HCT116 (cell line): ENCODE measurements at regions not wholly inside any gene's neighbourhood (a gene's known extent, or its start where the extent isn't known, plus 50 kb on each side); places are given as distances from the start of the nearest gene placed in this dataset.

Experiments used
- ATAC-seq: fragments of 200-7000 bp; cut with Tn5 transposase; 2 replicates; pipeline ENCODE4 v1.9.1; 2020; ENCODE audit warnings: mild to moderate bottlenecking, moderate library complexity
- BruUV-seq: library from RNA; stranded (reverse); fragments of 400-500 nt; replicated peaks from 2 replicates; lab custom pipeline; 2021; lab: Mats Ljungman, UMichigan
- CTCF ChIA-PET: fragments of 300-600 bp; sonication (Branson Sonifier 250); formaldehyde crosslinking; loops from one replicate; lab custom pipeline; 2021; ENCODE audit warnings: antibody characterized with exemption; lab: Charles Lee
- POLR2A ChIA-PET: fragments of 300-600, 350-600 bp; sonication (Branson Sonifier 250); formaldehyde crosslinking; loops from one replicate; lab custom pipeline; 2021; ENCODE audit warnings: antibody characterized with exemption; lab: Charles Lee
- RAD21 ChIA-PET, 2 experiments: fragments of 300-600 bp; sonication (Branson Sonifier 250); formaldehyde crosslinking; loops; one replicate each; lab custom pipeline; 2023; ENCODE audit warnings: low total read pairs in 2 of 2; ENCODE audit not compliant: uncharacterized antibody in 2 of 2, unreplicated experiment in 2 of 2, low non-redundant PET in 1 of 2; lab: Charles Lee
- DNase-seq: peaks from one replicate; pipeline ENCODE4 v3.0.0-alpha.2; 2010; ENCODE audit warnings: low read depth, low spot score
- H2AFZ ChIP-seq: fragments of 200-600 bp; shearing (Covaris generic), sonication (generic); 2 replicates; pipeline ENCODE4 v1.6.1; 2017; ENCODE audit warnings: low read depth, mixed run types, mixed read lengths, antibody characterized with exemption, low read length; ENCODE audit not compliant: poor library complexity, severe bottlenecking
- H3K27ac ChIP-seq: 2 replicates; pipeline ENCODE4 v1.5.1; 2012; ENCODE audit warnings: low read depth, low read length
- H3K27me3 ChIP-seq: fragments of 200-600 bp; sonication (generic); 2 replicates; pipeline ENCODE4 v1.6.1; 2016; ENCODE audit warnings: mixed run types, low read length, mixed read lengths; ENCODE audit not compliant: insufficient read depth
- H3K36me3 ChIP-seq, 2 experiments: fragments of 200-500 bp in 1 of 2; fragments of 200-600 bp in 1 of 2; sonication (Bioruptor generic) in 1 of 2; sonication (generic) in 1 of 2; 2 replicates each; pipeline versions ENCODE4 v1.5.1 to v1.6.1; 2014 to 2016; ENCODE audit warnings: low read length in 2 of 2, inconsistent platforms in 1 of 2, mixed read lengths in 1 of 2, mixed run types in 1 of 2; ENCODE audit not compliant: insufficient read depth in 2 of 2, control insufficient read depth in 1 of 2
- H3K4me1 ChIP-seq, 2 experiments: fragments of 200-600 bp in 1 of 2; sonication (generic) in 1 of 2; 2 replicates each; pipeline versions ENCODE4 v1.5.1 to v1.6.1; 2012 to 2017; ENCODE audit warnings: low read length in 2 of 2, inconsistent platforms in 1 of 2, mild to moderate bottlenecking in 1 of 2, mixed read lengths in 1 of 2, mixed run types in 1 of 2, moderate library complexity in 1 of 2; ENCODE audit not compliant: insufficient read depth in 2 of 2, control insufficient read depth in 1 of 2
- H3K4me2 ChIP-seq: fragments of 200-600 bp; sonication (generic); 2 replicates; pipeline ENCODE4 v1.6.1; 2017; ENCODE audit warnings: mixed run types, low read length, mixed read lengths
- H3K4me3 ChIP-seq, 2 experiments: fragments of 200-600 bp in 1 of 2; sonication (generic) in 1 of 2; replicated peaks in 1 of 2; 2 replicates each; pipeline ENCODE4 v1.5.1; 2011 to 2016; ENCODE audit warnings: low read length in 2 of 2, control low read depth in 1 of 2, low read depth in 1 of 2, mild to moderate bottlenecking in 1 of 2, mixed read lengths in 1 of 2, mixed run types in 1 of 2
- H3K79me2 ChIP-seq: fragments of 200-600 bp; sonication (generic); 2 replicates; pipeline ENCODE4 v1.6.1; 2017; ENCODE audit warnings: mild to moderate bottlenecking, mixed run types, low read length, moderate library complexity, mixed read lengths; ENCODE audit not compliant: insufficient read depth
- H3K9ac ChIP-seq: fragments of 200-600 bp; sonication (generic); 2 replicates; pipeline ENCODE4 v1.6.1; 2016; ENCODE audit warnings: low read length, mixed read lengths
- H3K9me2 ChIP-seq: fragments of 200-600 bp; sonication (generic), shearing (Covaris generic); 2 replicates; pipeline ENCODE4 v1.6.1; 2017; ENCODE audit warnings: mixed run types, mild to moderate bottlenecking, moderate library complexity; ENCODE audit not compliant: insufficient read depth
- H3K9me3 ChIP-seq, 2 experiments: fragments of 200-500 bp in 1 of 2; fragments of 200-600 bp in 1 of 2; sonication (Bioruptor generic) in 1 of 2; sonication (generic) in 1 of 2; 2 replicates each; pipeline ENCODE4 v1.6.1; 2014 to 2017; ENCODE audit warnings: low read length in 2 of 2, mixed read lengths in 2 of 2, inconsistent platforms in 1 of 2, low read depth in 1 of 2, mild to moderate bottlenecking in 1 of 2, mixed run types in 1 of 2, moderate library complexity in 1 of 2; ENCODE audit not compliant: control insufficient read depth in 1 of 2, insufficient read depth in 1 of 2
- H4K20me1 ChIP-seq: fragments of 200-600 bp; sonication (generic), shearing (Covaris generic); 2 replicates; pipeline ENCODE4 v1.6.1; 2017; ENCODE audit warnings: mixed run types, mild to moderate bottlenecking, moderate library complexity; ENCODE audit not compliant: insufficient read depth
- CBX3 ChIP-seq: IDR thresholded peaks from 2 replicates; pipeline ENCODE4 v1.6.1; 2012; ENCODE audit warnings: low read depth
- CEBPB ChIP-seq: IDR thresholded peaks from 2 replicates; pipeline ENCODE4 v1.6.1; 2012; ENCODE audit warnings: low read depth
- ELF1 ChIP-seq: IDR thresholded peaks from 2 replicates; pipeline ENCODE4 v1.6.1; 2012; ENCODE audit warnings: low read depth, borderline replicate concordance
- EZH2 ChIP-seq: fragments of 200-600 bp; sonication (generic); IDR thresholded peaks from 2 replicates; pipeline ENCODE4 v1.6.1; 2017; ENCODE audit warnings: antibody characterized with exemption, mixed run types
- EZH2phosphoT487 ChIP-seq: fragments of 200-600 bp; IDR thresholded peaks from 2 replicates; pipeline ENCODE4 v1.6.1; 2018; ENCODE audit warnings: antibody characterized with exemption, borderline replicate concordance
- FOSL1 ChIP-seq: IDR thresholded peaks from 2 replicates; pipeline ENCODE4 v1.6.1; 2012; ENCODE audit warnings: low read depth
- JUND ChIP-seq: IDR thresholded peaks from 2 replicates; pipeline ENCODE4 v1.6.1; 2012
- POLR2A ChIP-seq: IDR thresholded peaks from 2 replicates; pipeline ENCODE4 v1.7.0; 2011; ENCODE audit warnings: borderline replicate concordance; ENCODE audit not compliant: insufficient read depth, insufficient read length; ENCODE audit errors: extremely low read depth
- SIN3A ChIP-seq: IDR thresholded peaks from 2 replicates; pipeline ENCODE4 v1.6.1; 2012; ENCODE audit warnings: low read depth
- SRF ChIP-seq: IDR thresholded peaks from 2 replicates; pipeline ENCODE4 v1.6.1; 2012; ENCODE audit warnings: low read depth
- TCF7L2 ChIP-seq: IDR thresholded peaks from 2 replicates; pipeline ENCODE4 v1.7.0; 2011; ENCODE audit warnings: borderline replicate concordance, inconsistent platforms; ENCODE audit not compliant: insufficient read depth, insufficient read length; ENCODE audit errors: extremely low read depth
- YY1 ChIP-seq: IDR thresholded peaks from 2 replicates; pipeline ENCODE4 v1.6.1; 2011; ENCODE audit warnings: low read length, low read depth, moderate library complexity, mild to moderate bottlenecking; ENCODE audit not compliant: insufficient replicate concordance; ENCODE audit errors: extremely low read depth
- ZFX ChIP-seq: fragments of 450-650 bp; IDR thresholded peaks from 2 replicates; pipeline ENCODE4 v1.6.1; 2017
- ZNF274 ChIP-seq: fragments of 200-500 bp; sonication (Bioruptor generic); IDR thresholded peaks from 2 replicates; pipeline ENCODE4 v1.6.1; 2014; ENCODE audit warnings: mild to moderate bottlenecking, low read depth, low read length, inconsistent platforms
- intact Hi-C: fragments of 100-400 bp; cut with micrococcal nuclease; formaldehyde crosslinking; loops from 2 replicates; pipeline ENCODE4 v1.10.0; 2022
- TF ChIP-seq, protein P1 (sequence below): IDR thresholded peaks from 2 replicates; pipeline ENCODE4 v1.6.1; 2012; ENCODE audit warnings: low read depth
- TF ChIP-seq, protein P2 (sequence below): IDR thresholded peaks from 2 replicates; pipeline ENCODE4 v1.6.1; 2011; ENCODE audit warnings: mild to moderate bottlenecking, low read length, moderate library complexity; ENCODE audit not compliant: insufficient replicate concordance; ENCODE audit errors: extremely low read depth
- TF ChIP-seq, protein P3 (sequence below): IDR thresholded peaks from 2 replicates; pipeline ENCODE4 v1.6.1; 2012

DNA sequence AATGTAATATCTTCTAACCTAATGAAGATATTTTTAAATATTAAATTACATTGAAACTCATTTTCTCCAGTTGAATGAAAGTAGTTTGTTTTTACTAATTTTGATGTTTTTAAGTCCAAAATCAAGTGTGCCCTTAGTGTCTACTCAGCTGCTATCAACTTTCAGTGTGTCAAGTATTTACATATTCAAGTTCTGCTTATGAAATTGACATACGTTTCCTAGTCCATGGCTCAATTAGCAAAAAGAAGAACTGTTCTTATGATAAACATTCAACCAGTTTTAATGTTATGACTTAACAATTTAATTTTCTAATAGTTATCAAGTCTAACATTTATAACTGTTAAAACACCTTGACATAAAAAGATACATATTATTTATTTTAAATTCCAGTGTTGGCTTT, 137.1 kb downstream of the DUSP6 start:
- no TSS peak for BruUV-seq
- Histone ChIP-seq H3K9ac (no peak overlapping the region), H2AFZ (no peak overlapping the region), H3K4me3 (no peak overlapping the region)
- ATAC-seq (no peak), DNase-seq (no peak)
- intact Hi-C loops: no loop called here
- TF ChIP-seq ZNF274 (no peak), FOSL1 (no peak), YY1 (no peak), ZFX (no peak), CBX3 (no peak), JUND (no peak), ELF1 (no peak), EZH2phosphoT487 (no peak), SIN3A (no peak), SRF (no peak), EZH2 (no peak), CEBPB (no peak), POLR2A (no peak), TCF7L2 (no peak)
- TF ChIP-seq, protein P1, sequence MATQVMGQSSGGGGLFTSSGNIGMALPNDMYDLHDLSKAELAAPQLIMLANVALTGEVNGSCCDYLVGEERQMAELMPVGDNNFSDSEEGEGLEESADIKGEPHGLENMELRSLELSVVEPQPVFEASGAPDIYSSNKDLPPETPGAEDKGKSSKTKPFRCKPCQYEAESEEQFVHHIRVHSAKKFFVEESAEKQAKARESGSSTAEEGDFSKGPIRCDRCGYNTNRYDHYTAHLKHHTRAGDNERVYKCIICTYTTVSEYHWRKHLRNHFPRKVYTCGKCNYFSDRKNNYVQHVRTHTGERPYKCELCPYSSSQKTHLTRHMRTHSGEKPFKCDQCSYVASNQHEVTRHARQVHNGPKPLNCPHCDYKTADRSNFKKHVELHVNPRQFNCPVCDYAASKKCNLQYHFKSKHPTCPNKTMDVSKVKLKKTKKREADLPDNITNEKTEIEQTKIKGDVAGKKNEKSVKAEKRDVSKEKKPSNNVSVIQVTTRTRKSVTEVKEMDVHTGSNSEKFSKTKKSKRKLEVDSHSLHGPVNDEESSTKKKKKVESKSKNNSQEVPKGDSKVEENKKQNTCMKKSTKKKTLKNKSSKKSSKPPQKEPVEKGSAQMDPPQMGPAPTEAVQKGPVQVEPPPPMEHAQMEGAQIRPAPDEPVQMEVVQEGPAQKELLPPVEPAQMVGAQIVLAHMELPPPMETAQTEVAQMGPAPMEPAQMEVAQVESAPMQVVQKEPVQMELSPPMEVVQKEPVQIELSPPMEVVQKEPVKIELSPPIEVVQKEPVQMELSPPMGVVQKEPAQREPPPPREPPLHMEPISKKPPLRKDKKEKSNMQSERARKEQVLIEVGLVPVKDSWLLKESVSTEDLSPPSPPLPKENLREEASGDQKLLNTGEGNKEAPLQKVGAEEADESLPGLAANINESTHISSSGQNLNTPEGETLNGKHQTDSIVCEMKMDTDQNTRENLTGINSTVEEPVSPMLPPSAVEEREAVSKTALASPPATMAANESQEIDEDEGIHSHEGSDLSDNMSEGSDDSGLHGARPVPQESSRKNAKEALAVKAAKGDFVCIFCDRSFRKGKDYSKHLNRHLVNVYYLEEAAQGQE: no peak
- TF ChIP-seq, protein P2, sequence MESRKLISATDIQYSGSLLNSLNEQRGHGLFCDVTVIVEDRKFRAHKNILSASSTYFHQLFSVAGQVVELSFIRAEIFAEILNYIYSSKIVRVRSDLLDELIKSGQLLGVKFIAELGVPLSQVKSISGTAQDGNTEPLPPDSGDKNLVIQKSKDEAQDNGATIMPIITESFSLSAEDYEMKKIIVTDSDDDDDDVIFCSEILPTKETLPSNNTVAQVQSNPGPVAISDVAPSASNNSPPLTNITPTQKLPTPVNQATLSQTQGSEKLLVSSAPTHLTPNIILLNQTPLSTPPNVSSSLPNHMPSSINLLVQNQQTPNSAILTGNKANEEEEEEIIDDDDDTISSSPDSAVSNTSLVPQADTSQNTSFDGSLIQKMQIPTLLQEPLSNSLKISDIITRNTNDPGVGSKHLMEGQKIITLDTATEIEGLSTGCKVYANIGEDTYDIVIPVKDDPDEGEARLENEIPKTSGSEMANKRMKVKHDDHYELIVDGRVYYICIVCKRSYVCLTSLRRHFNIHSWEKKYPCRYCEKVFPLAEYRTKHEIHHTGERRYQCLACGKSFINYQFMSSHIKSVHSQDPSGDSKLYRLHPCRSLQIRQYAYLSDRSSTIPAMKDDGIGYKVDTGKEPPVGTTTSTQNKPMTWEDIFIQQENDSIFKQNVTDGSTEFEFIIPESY: no peak
- TF ChIP-seq, protein P3, sequence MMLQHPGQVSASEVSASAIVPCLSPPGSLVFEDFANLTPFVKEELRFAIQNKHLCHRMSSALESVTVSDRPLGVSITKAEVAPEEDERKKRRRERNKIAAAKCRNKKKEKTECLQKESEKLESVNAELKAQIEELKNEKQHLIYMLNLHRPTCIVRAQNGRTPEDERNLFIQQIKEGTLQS: no peak
- TF ChIP-seq, all 23 proteins: peak for 0
- H3K9me2 ChIP-seq: no peaks in the 10 kb centered on the region
- H3K4me1 ChIP-seq: no peaks in the 10 kb centered on the region
- ChIA-PET POLR2A (no interaction called here), CTCF (no interaction called here), RAD21 (no interaction called here)
- no peak overlapping the region for H3K27ac ChIP-seq
- H4K20me1 ChIP-seq: no peaks in the 10 kb centered on the region
- no peaks in the 10 kb centered on the region for H3K36me3 ChIP-seq
- no peak overlapping the region for H3K4me2 ChIP-seq
- no peaks in the 10 kb centered on the region for H3K27me3 ChIP-seq
- H3K9me3 ChIP-seq: no peaks in the 10 kb centered on the region
- H3K79me2 ChIP-seq: no peaks in the 10 kb centered on the region
